Omental fat pad (tissue), 3 donors: ENCODE measurements at regions not wholly inside any gene's neighbourhood (a gene's known extent, or its start where the extent isn't known, plus 50 kb on each side); places are given as distances from the start of the nearest gene placed in this dataset.

ENCODE experiments used
- ATAC-seq: fragments of 150-250 bp; one replicate; pipeline ENCODE4 v1.9.1; 2016; ENCODE audit warnings: mild to moderate bottlenecking, moderate library complexity; ENCODE audit not compliant: low FRiP score
- DNase-seq: peaks from one replicate; pipeline ENCODE4 v3.0.0-alpha.2; 2019; ENCODE audit warnings: low spot score
- CTCF ChIP-seq, 3 donors: fragments of 450-650 bp; IDR thresholded peaks; one replicate each; pipeline ENCODE4 v1.5.1; 2016 to 2017; ENCODE audit warnings: antibody characterized with exemption in 3 of 3, mild to moderate bottlenecking in 3 of 3, moderate library complexity in 2 of 3

GRCh38 chr6:145453376-145453775 is 281.9 kb downstream of the EPM2A start:
- TF ChIP-seq CTCF (IDR thresholded peaks at IDR 0.05): no peak
- no peak for ATAC-seq
- no peak for DNase-seq

- ATAC-seq: no peak
- DNase-seq: no peak
- TF ChIP-seq CTCF (IDR thresholded peaks at IDR 0.05): no peak
Observed at GRCh38 chr6:145454006-145454405, 281.3 kb downstream of the EPM2A start.

- DNase-seq (no peak), ATAC-seq (no peak)
- TF ChIP-seq CTCF (IDR thresholded peaks at IDR 0.05): no peak
Observed at GRCh38 chr6:145457556-145457955, 277.8 kb downstream of the EPM2A start.

- ATAC-seq: no peak
- no peak for DNase-seq
- TF ChIP-seq CTCF (IDR thresholded peaks at IDR 0.05): no peak
Observed at GRCh38 chr6:145468534-145468933, 266.8 kb downstream of the EPM2A start.

- no peak for ATAC-seq
- TF ChIP-seq CTCF (IDR thresholded peaks at IDR 0.05): no peak
- no peak for DNase-seq
Observed at GRCh38 chr6:145469021-145469420, 266.3 kb downstream of the EPM2A start.

- TF ChIP-seq CTCF (IDR thresholded peaks at IDR 0.05): no peak
- DNase-seq: no peak
- ATAC-seq: no peak
Observed at GRCh38 chr6:145475794-145476396, 259.4 kb downstream of the EPM2A start.

GRCh38 chr6:145480024-145480423 is 255.3 kb downstream of the EPM2A start:
- TF ChIP-seq CTCF (IDR thresholded peaks at IDR 0.05): no peak
- ATAC-seq: no peak

More at GRCh38 chr6:145480024-145480423, 255.3 kb downstream of the EPM2A start:
- DNase-seq: no peak
